A673 (cell line): ENCODE measurements at regions not wholly inside any gene's neighbourhood (a gene's known extent, or its start where the extent isn't known, plus 50 kb on each side); places are given as distances from the start of the nearest gene placed in this dataset.

ENCODE experiments used
- BruUV-seq: library from RNA; stranded (reverse); fragments of 400-500 nt; replicated peaks from 2 replicates; lab custom pipeline; 2021; lab: Mats Ljungman, UMichigan
- CTCF ChIA-PET: fragments of 300-600 bp; sonication (Branson Sonifier 250); formaldehyde crosslinking; loops from one replicate; lab custom pipeline; 2022; ENCODE audit warnings: antibody characterized with exemption; lab: Charles Lee
- POLR2A ChIA-PET: fragments of 300-600 bp; sonication (Branson Sonifier 250); formaldehyde crosslinking; loops from one replicate; lab custom pipeline; 2022; ENCODE audit warnings: antibody characterized with exemption; ENCODE audit not compliant: low non-redundant PET; lab: Charles Lee
- DNase-seq: peaks from one replicate; pipeline ENCODE4 v3.0.0-alpha.2; 2015; ENCODE audit warnings: low spot score
- H3K27ac ChIP-seq: fragments of 200-600 bp; sonication (generic); 2 replicates; pipeline ENCODE4 v1.5.1; 2016; ENCODE audit warnings: mixed run types, low read depth, mild to moderate bottlenecking, mixed read lengths, antibody characterized with exemption, low read length; ENCODE audit not compliant: poor library complexity, severe bottlenecking
- H3K27me3 ChIP-seq: fragments of 200-600 bp; sonication (generic); replicated peaks from 2 replicates; pipeline ENCODE4 v1.6.1; 2017; ENCODE audit warnings: mixed run types, low read depth, mild to moderate bottlenecking, mixed read lengths, antibody characterized with exemption, low read length; ENCODE audit not compliant: insufficient read depth, poor library complexity
- H3K36me3 ChIP-seq: fragments of 200-600 bp; sonication (generic); 2 replicates; pipeline ENCODE4 v1.6.1; 2016; ENCODE audit warnings: mixed run types, mild to moderate bottlenecking, mixed read lengths, antibody characterized with exemption, low read length; ENCODE audit not compliant: insufficient read depth, poor library complexity, severe bottlenecking
- H3K4me1 ChIP-seq: fragments of 200-600 bp; sonication (generic); 2 replicates; pipeline ENCODE4 v1.6.1; 2017; ENCODE audit warnings: mixed run types, mild to moderate bottlenecking, mixed read lengths, antibody characterized with exemption, low read length; ENCODE audit not compliant: insufficient read depth, poor library complexity, severe bottlenecking
- H3K4me3 ChIP-seq: fragments of 200-600 bp; sonication (generic); 2 replicates; pipeline ENCODE4 v1.5.1; 2016; ENCODE audit warnings: low read depth, mixed run types, mild to moderate bottlenecking, mixed read lengths, low read length; ENCODE audit not compliant: poor library complexity, severe bottlenecking
- H3K9me3 ChIP-seq: fragments of 200-600 bp; sonication (generic); 2 replicates; pipeline ENCODE4 v1.6.1; 2016; ENCODE audit warnings: mixed run types, low read depth, mild to moderate bottlenecking, mixed read lengths, antibody characterized with exemption, low read length; ENCODE audit not compliant: poor library complexity, severe bottlenecking
- CTCF ChIP-seq: fragments of 300-800, 200-600 bp; sonication (generic); conservative IDR thresholded peaks from 2 replicates; pipeline ENCODE4 v1.5.1; 2017; ENCODE audit warnings: low read depth, mild to moderate bottlenecking, antibody characterized with exemption, low read length, moderate library complexity, mixed read lengths
- EZH2 ChIP-seq: fragments of 200-600 bp; sonication (generic); IDR thresholded peaks from 2 replicates; pipeline ENCODE4 v1.6.1; 2017; ENCODE audit warnings: borderline replicate concordance, low read depth, mild to moderate bottlenecking, mixed read lengths, antibody characterized with exemption, low read length; ENCODE audit not compliant: poor library complexity, severe bottlenecking
- intact Hi-C: fragments of 100-400 bp; cut with micrococcal nuclease; formaldehyde crosslinking; loops from one replicate; pipeline ENCODE4 v1.10.0; 2022; ENCODE audit not compliant: unreplicated experiment

DNA sequence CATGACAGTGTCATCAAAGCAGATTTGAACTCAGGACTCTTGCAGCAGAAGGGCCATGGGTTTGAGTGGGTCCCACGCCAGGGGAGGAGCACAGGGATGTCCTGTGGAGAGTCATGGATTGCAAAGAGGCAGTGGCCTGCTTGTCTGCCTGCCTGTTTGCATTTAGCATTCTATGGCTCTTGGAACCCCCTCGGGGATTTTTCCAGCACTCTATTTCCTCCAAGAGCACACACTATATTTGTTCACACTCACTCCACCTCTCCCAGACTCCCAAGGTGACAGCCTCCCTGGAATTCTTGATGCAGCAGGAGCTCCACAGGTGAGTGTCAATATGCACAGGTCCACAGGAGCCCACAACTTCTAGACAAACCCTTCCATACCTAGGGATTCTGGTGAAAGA is 73.1 kb upstream of the LRRN2 start:
- Histone ChIP-seq H3K36me3 (no peaks in the 10 kb centered on the region), H3K4me3 (no peak overlapping the region), H3K27me3 (peaks cover 4% of the 10 kb centered on the region), H3K9me3 (no peaks in the 10 kb centered on the region), H3K27ac (no peak overlapping the region), H3K4me1 (no peaks in the 10 kb centered on the region)
- no TSS peak for BruUV-seq
- intact Hi-C loops = no loop called here
- ChIA-PET CTCF (no interaction called here), POLR2A (no interaction called here)
- no peak for DNase-seq
- TF ChIP-seq EZH2 (no peak), CTCF (no peak)

DNA sequence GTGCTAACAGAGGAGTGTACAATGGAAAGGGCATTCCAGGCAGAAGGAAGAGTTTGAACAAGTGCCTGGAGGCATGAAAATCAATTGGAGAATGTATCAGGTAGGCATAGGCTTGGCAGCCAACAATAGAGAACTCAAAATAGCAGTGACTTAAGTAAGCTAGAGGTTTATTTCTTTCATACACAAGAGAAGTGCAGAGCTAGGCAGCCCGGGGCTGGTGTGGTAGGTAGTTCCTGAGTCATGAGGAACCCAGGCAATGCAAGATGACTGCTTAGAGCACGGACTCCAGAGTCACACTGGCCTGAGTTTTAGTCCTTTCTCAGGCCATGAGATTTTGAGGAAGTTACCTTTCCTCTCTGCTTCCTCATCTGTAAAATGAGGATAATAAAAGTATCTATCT is 74.8 kb upstream of the LRRN2 start:
- no peaks in the 10 kb centered on the region for H3K4me1 ChIP-seq
- no peaks in the 10 kb centered on the region for H3K9me3 ChIP-seq
- DNase-seq = no peak
- H3K36me3 ChIP-seq = no peaks in the 10 kb centered on the region
- peaks cover 4% of the 10 kb centered on the region for H3K27me3 ChIP-seq
- no peak overlapping the region for H3K27ac ChIP-seq
- no peak overlapping the region for H3K4me3 ChIP-seq
- CTCF ChIA-PET = interaction anchor here (1.1 kb wide), 1 partner anchor 9 kb away, joined by 3 read pairs; no protein-coding TSS in a partner anchor
- no peak for TF ChIP-seq EZH2
- POLR2A ChIA-PET = no interaction called here
- no TSS peak for BruUV-seq
- intact Hi-C loops = no loop called here

DNA sequence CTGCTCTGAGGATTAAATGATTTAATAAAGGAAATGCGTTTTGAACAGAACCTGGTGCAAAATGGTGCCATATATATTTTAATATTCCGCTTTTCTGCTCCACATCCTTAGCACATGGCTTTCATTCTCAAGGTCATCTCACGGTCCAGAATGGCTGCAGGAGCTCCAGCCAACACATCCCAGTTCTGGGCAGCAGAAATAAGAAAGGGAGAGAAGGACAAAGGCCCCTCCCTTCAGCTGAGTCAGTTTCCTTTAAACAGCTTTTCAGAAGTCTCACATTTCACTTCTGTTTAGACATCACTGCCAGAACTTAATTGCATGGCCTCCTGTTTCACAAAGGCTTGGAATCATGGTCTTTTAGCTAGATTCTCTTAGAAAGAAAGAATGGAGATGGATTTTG is 75.2 kb upstream of the LRRN2 start:
- ChIA-PET CTCF (no interaction called here), POLR2A (no interaction called here)
- intact Hi-C loops = no loop called here
- no peak for DNase-seq
- no peak for TF ChIP-seq CTCF
- TF ChIP-seq EZH2 = no peak
- Histone ChIP-seq H3K36me3 (no peaks in the 10 kb centered on the region), H3K4me1 (no peaks in the 10 kb centered on the region), H3K27me3 (peaks cover 7% of the 10 kb centered on the region), H3K9me3 (no peaks in the 10 kb centered on the region), H3K4me3 (no peak overlapping the region), H3K27ac (no peak overlapping the region)
- BruUV-seq = no TSS peak
